Activated naive CD4-positive, alpha-beta T cell treated with anti-CD3 and anti-CD28 coated beads, Interleukin-2, amount 50 U/mL, for 16 hours (primary cell): ENCODE measurements at regions not wholly inside any gene's neighbourhood (a gene's known extent, or its start where the extent isn't known, plus 50 kb on each side); places are given as distances from the start of the nearest gene placed in this dataset.

Experiments used
- DNase-seq: peaks from one replicate; pipeline ENCODE4 v3.0.0-alpha.2; 2020

GRCh38 chr14:71203306-71203705, 296.0 kb downstream of the PCNX1 start:
- DNase-seq = no peak

GRCh38 chr14:71204231-71204630, 297.0 kb downstream of the PCNX1 start:
- DNase-seq = no peak

- no peak for DNase-seq
These were observed 297.5 kb downstream of the PCNX1 start for GRCh38 chr14:71204768-71205167.

GRCh38 chr14:71206123-71206522, 298.9 kb downstream of the PCNX1 start:
- DNase-seq = no peak

- DNase-seq = no peak
These were observed 299.6 kb downstream of the PCNX1 start for GRCh38 chr14:71206766-71207371.

- DNase-seq = no peak
These were observed 301.6 kb downstream of the PCNX1 start for GRCh38 chr14:71208702-71209357.

GRCh38 chr14:71209888-71210287, 302.6 kb downstream of the PCNX1 start:
- no peak for DNase-seq

- no peak for DNase-seq
These were observed 304.8 kb downstream of the PCNX1 start for GRCh38 chr14:71212093-71212492.

- DNase-seq = no peak
These were observed 305.4 kb downstream of the PCNX1 start for GRCh38 chr14:71212683-71213107.

- DNase-seq = no peak
These were observed 307.0 kb downstream of the PCNX1 start for GRCh38 chr14:71214241-71214640.

- no peak for DNase-seq
These were observed 313.2 kb downstream of the PCNX1 start for GRCh38 chr14:71220462-71220861.

GRCh38 chr14:71221119-71221518, 313.9 kb downstream of the PCNX1 start:
- no peak for DNase-seq

GRCh38 chr14:71225113-71225512, 317.9 kb downstream of the PCNX1 start:
- DNase-seq = no peak

- DNase-seq = no peak
These were observed 321.5 kb downstream of the PCNX1 start for GRCh38 chr14:71228711-71229110.

- DNase-seq = no peak
These were observed 322.6 kb downstream of the PCNX1 start for GRCh38 chr14:71229875-71230274.

- no peak for DNase-seq
These were observed 323.6 kb downstream of the PCNX1 start for GRCh38 chr14:71230897-71231296.

- DNase-seq = no peak
These were observed 324.5 kb downstream of the PCNX1 start for GRCh38 chr14:71231521-71232393.

- no peak for DNase-seq
These were observed 325.2 kb downstream of the PCNX1 start for GRCh38 chr14:71232506-71232905.

GRCh38 chr14:71235875-71236274, 328.6 kb downstream of the PCNX1 start:
- DNase-seq = no peak

- DNase-seq = no peak
These were observed 329.2 kb downstream of the PCNX1 start for GRCh38 chr14:71236487-71236886.

GRCh38 chr14:71237556-71237955, 330.3 kb downstream of the PCNX1 start:
- no peak for DNase-seq

- DNase-seq = no peak
These were observed 331.6 kb downstream of the PCNX1 start for GRCh38 chr14:71238835-71239234.

GRCh38 chr14:71240171-71240570, 332.9 kb downstream of the PCNX1 start:
- no peak for DNase-seq
